ENCODE measurements at regions not wholly inside any gene's neighbourhood (a gene's known extent, or its start where the extent isn't known, plus 50 kb on each side); places are given as distances from the start of the nearest gene placed in this dataset.

- no peak for TF ChIP-seq CTCF (IDR thresholded peaks at IDR 0.05; ENCODE audit: low read depth, low read length, poor library complexity, severe bottlenecking)
- TF ChIP-seq EZH2phosphoT487 (IDR thresholded peaks at IDR 0.05; ENCODE audit: borderline replicate concordance, low read length), result no peak
Observed at GRCh38 chr4:13970349-13970748, 342.8 kb upstream of the BOD1L1 start.

Measured in DOHH2 (cell line).